GM23338 (cell line): ENCODE measurements at regions not wholly inside any gene's neighbourhood (a gene's known extent, or its start where the extent isn't known, plus 50 kb on each side); places are given as distances from the start of the nearest gene placed in this dataset.

Experiments used
- CREB1 ChIP-seq: fragments of 250-450 bp; sonication (Bioruptor Pico); IDR thresholded peaks from 2 replicates; pipeline ENCODE4 v1.5.0; 2020; ENCODE audit warnings: low read depth, mild to moderate bottlenecking, moderate library complexity
- EZH2 ChIP-seq: fragments of 200-600 bp; sonication (generic); IDR thresholded peaks from one replicate; pipeline ENCODE4 v1.8.0; 2017; ENCODE audit warnings: antibody characterized with exemption, mild to moderate bottlenecking, low read depth; ENCODE audit not compliant: unreplicated experiment
- EZH2phosphoT487 ChIP-seq: fragments of 200-600 bp; sonication (generic); IDR thresholded peaks from one replicate; pipeline ENCODE4 v1.8.1; 2018; ENCODE audit warnings: antibody characterized with exemption; ENCODE audit not compliant: unreplicated experiment
- JUNB ChIP-seq: IDR thresholded peaks from one replicate; pipeline ENCODE4 v1.6.1; 2016; ENCODE audit warnings: antibody characterized with exemption; ENCODE audit not compliant: unreplicated experiment
- POLR2AphosphoS5 ChIP-seq: IDR thresholded peaks from 2 replicates; pipeline ENCODE4 v1.6.1; 2016; ENCODE audit warnings: antibody characterized with exemption, low read depth
- ZNF114 ChIP-seq: fragments of 250-450 bp; sonication (Bioruptor Pico); IDR thresholded peaks from 2 replicates; pipeline ENCODE4 v1.5.0; 2020; ENCODE audit warnings: mild to moderate bottlenecking, moderate library complexity
- ZNF331 ChIP-seq: fragments of 250-450 bp; sonication (Bioruptor Pico); IDR thresholded peaks from 2 replicates; pipeline ENCODE4 v1.5.0; 2020; ENCODE audit warnings: low read depth, mild to moderate bottlenecking, moderate library complexity
- TF ChIP-seq, protein P1 (sequence below), 2 experiments: fragments of 200-600 bp in 1 of 2; sonication (generic) in 1 of 2; conservative IDR thresholded peaks; 2 replicates each; pipeline versions ENCODE4 v1.5.1 to v1.6.1; 2016 to 2017; ENCODE audit warnings: antibody characterized with exemption in 2 of 2, low read depth in 2 of 2, mild to moderate bottlenecking in 2 of 2, moderate library complexity in 1 of 2
- TF ChIP-seq, protein P2 (sequence below): IDR thresholded peaks from 2 replicates; pipeline ENCODE4 v1.6.1; 2016; ENCODE audit warnings: antibody characterized with exemption
- TF ChIP-seq, protein P3 (sequence below): IDR thresholded peaks from one replicate; pipeline ENCODE4 v1.6.1; 2018; ENCODE audit warnings: antibody characterized with exemption; ENCODE audit not compliant: unreplicated experiment

DNA sequence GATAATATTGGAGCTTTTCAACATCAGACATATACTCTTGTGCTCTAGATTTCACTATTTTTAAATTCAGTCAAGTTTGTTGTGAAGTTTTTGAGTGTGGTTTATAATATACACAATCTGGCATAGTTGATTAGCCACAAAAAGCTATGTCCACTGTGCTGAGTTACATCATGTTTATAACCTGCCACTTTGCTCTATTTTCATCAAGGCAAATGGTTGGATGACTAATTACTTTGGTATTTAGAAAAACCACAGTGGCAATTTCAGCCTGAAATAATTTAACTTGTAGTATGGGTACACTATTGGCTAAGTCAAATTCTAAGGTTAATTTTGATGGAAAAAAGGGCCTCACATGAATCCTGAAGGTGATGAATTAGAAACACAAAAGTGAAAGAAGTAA is 262.6 kb downstream of the C4orf33 start:
- TF ChIP-seq ZNF114, result no peak
- TF ChIP-seq, protein P1, sequence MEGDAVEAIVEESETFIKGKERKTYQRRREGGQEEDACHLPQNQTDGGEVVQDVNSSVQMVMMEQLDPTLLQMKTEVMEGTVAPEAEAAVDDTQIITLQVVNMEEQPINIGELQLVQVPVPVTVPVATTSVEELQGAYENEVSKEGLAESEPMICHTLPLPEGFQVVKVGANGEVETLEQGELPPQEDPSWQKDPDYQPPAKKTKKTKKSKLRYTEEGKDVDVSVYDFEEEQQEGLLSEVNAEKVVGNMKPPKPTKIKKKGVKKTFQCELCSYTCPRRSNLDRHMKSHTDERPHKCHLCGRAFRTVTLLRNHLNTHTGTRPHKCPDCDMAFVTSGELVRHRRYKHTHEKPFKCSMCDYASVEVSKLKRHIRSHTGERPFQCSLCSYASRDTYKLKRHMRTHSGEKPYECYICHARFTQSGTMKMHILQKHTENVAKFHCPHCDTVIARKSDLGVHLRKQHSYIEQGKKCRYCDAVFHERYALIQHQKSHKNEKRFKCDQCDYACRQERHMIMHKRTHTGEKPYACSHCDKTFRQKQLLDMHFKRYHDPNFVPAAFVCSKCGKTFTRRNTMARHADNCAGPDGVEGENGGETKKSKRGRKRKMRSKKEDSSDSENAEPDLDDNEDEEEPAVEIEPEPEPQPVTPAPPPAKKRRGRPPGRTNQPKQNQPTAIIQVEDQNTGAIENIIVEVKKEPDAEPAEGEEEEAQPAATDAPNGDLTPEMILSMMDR (conservative IDR thresholded peaks at IDR 0.05; ENCODE audit: low read depth in 2 of 2), result no peak
- no peak for TF ChIP-seq CREB1 (CRISPR knock-in tag)
- no peak for TF ChIP-seq POLR2AphosphoS5
- TF ChIP-seq EZH2, result no peak
- no peak for TF ChIP-seq JUNB
- TF ChIP-seq ZNF331 (CRISPR knock-in tag), result no peak
- TF ChIP-seq, protein P2, sequence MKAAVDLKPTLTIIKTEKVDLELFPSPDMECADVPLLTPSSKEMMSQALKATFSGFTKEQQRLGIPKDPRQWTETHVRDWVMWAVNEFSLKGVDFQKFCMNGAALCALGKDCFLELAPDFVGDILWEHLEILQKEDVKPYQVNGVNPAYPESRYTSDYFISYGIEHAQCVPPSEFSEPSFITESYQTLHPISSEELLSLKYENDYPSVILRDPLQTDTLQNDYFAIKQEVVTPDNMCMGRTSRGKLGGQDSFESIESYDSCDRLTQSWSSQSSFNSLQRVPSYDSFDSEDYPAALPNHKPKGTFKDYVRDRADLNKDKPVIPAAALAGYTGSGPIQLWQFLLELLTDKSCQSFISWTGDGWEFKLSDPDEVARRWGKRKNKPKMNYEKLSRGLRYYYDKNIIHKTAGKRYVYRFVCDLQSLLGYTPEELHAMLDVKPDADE, result no peak
- no peak for TF ChIP-seq EZH2phosphoT487
- TF ChIP-seq, protein P3, sequence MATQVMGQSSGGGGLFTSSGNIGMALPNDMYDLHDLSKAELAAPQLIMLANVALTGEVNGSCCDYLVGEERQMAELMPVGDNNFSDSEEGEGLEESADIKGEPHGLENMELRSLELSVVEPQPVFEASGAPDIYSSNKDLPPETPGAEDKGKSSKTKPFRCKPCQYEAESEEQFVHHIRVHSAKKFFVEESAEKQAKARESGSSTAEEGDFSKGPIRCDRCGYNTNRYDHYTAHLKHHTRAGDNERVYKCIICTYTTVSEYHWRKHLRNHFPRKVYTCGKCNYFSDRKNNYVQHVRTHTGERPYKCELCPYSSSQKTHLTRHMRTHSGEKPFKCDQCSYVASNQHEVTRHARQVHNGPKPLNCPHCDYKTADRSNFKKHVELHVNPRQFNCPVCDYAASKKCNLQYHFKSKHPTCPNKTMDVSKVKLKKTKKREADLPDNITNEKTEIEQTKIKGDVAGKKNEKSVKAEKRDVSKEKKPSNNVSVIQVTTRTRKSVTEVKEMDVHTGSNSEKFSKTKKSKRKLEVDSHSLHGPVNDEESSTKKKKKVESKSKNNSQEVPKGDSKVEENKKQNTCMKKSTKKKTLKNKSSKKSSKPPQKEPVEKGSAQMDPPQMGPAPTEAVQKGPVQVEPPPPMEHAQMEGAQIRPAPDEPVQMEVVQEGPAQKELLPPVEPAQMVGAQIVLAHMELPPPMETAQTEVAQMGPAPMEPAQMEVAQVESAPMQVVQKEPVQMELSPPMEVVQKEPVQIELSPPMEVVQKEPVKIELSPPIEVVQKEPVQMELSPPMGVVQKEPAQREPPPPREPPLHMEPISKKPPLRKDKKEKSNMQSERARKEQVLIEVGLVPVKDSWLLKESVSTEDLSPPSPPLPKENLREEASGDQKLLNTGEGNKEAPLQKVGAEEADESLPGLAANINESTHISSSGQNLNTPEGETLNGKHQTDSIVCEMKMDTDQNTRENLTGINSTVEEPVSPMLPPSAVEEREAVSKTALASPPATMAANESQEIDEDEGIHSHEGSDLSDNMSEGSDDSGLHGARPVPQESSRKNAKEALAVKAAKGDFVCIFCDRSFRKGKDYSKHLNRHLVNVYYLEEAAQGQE, result no peak
